ENCODE measurements at regions not wholly inside any gene's neighbourhood (a gene's known extent, or its start where the extent isn't known, plus 50 kb on each side); places are given as distances from the start of the nearest gene placed in this dataset.

GRCh38 chr2:150090031-150090430 lies 397.4 kb downstream of the RND3 start:
- TF ChIP-seq CTCF (IDR thresholded peaks at IDR 0.05; ENCODE audit: extremely low read depth in 1 of 2, insufficient read depth in 1 of 2, low read depth in 1 of 2, low read length in 2 of 2): no peak
- no peak for TF ChIP-seq EZH2 (IDR thresholded peaks at IDR 0.05; ENCODE audit: borderline replicate concordance, low read depth, low read length, severe bottlenecking)
- TF ChIP-seq POLR2A (IDR thresholded peaks at IDR 0.05; ENCODE audit: low read depth, low read length): no peak
- TF ChIP-seq FOS (IDR thresholded peaks at IDR 0.05; ENCODE audit: borderline replicate concordance, insufficient read depth, low read length): no peak
- TF ChIP-seq MAX (IDR thresholded peaks at IDR 0.05; ENCODE audit: insufficient read depth, insufficient read length): no peak
- TF ChIP-seq JUN (IDR thresholded peaks at IDR 0.05; ENCODE audit: borderline replicate concordance, insufficient read depth, insufficient read length, low read depth): no peak
- no peak for TF ChIP-seq POLR2AphosphoS5 (IDR thresholded peaks at IDR 0.05; ENCODE audit: insufficient read depth, low read depth, low read length)
